IMR-90 (cell line): ENCODE measurements at regions not wholly inside any gene's neighbourhood (a gene's known extent, or its start where the extent isn't known, plus 50 kb on each side); places are given as distances from the start of the nearest gene placed in this dataset.

Experiments used
- ATAC-seq: fragments of 200-7000 bp; cut with Tn5 transposase; 2 replicates; pipeline ENCODE4 v1.9.1; 2020; ENCODE audit warnings: low read depth, mild to moderate bottlenecking, moderate library complexity
- BruUV-seq: library from RNA; stranded (reverse); fragments of 400-500 nt; replicated peaks from 2 replicates; lab custom pipeline; 2021; lab: Mats Ljungman, UMichigan
- CTCF ChIA-PET: fragments of 300-600 bp; formaldehyde crosslinking; extraction: SDS; loops from one replicate; lab custom pipeline; 2021; ENCODE audit warnings: antibody characterized with exemption; lab: Yijun Ruan, JAX
- POLR2A ChIA-PET: fragments of 300-600 bp; sonication (Branson Sonifier 250); formaldehyde crosslinking; loops from one replicate; lab custom pipeline; 2022; ENCODE audit warnings: antibody characterized with exemption; ENCODE audit not compliant: unreplicated experiment; lab: Charles Lee
- DNase-seq: peaks from one replicate; pipeline ENCODE4 v3.0.0; 2013
- H2AFZ ChIP-seq: replicated peaks from 2 replicates; pipeline ENCODE3; 2013; ENCODE audit warnings: low read length, mild to moderate bottlenecking; ENCODE audit not compliant: poor library complexity
- H2AK5ac ChIP-seq: 2 replicates; pipeline ENCODE4 v1.6.1; 2013; ENCODE audit warnings: low read depth, low read length, inconsistent platforms
- H2AK9ac ChIP-seq: replicated peaks from 2 replicates; pipeline ENCODE3; 2013; ENCODE audit warnings: mild to moderate bottlenecking, low read depth, low read length, moderate library complexity; ENCODE audit not compliant: poor library complexity
- H2BK120ac ChIP-seq: 2 replicates; pipeline ENCODE4 v1.6.1; 2013; ENCODE audit warnings: low read depth, low read length, inconsistent platforms
- H2BK15ac ChIP-seq: 3 replicates; pipeline ENCODE4 v1.6.1; 2013; ENCODE audit warnings: low read depth, low read length, inconsistent platforms
- H2BK20ac ChIP-seq: 2 replicates; pipeline ENCODE4 v1.6.1; 2013; ENCODE audit warnings: low read depth, mild to moderate bottlenecking, inconsistent platforms, low read length, moderate library complexity
- H2BK5ac ChIP-seq: 2 replicates; pipeline ENCODE4 v1.6.1; 2013; ENCODE audit warnings: mild to moderate bottlenecking, low read depth, low read length, inconsistent platforms; ENCODE audit not compliant: poor library complexity, severe bottlenecking
- H3K14ac ChIP-seq: replicated peaks from 2 replicates; pipeline ENCODE4 v1.6.1; 2013; ENCODE audit warnings: low read depth, low read length, inconsistent platforms
- H3K18ac ChIP-seq: 2 replicates; pipeline ENCODE4 v1.6.1; 2013; ENCODE audit warnings: low read depth, low read length, control low read depth
- H3K23ac ChIP-seq: 2 replicates; pipeline ENCODE4 v1.6.1; 2013; ENCODE audit warnings: low read depth, low read length, inconsistent platforms
- H3K27ac ChIP-seq: 2 replicates; pipeline ENCODE4 v1.5.1; 2013; ENCODE audit warnings: mild to moderate bottlenecking, control low read depth, low read length; ENCODE audit not compliant: insufficient read depth
- H3K27me3 ChIP-seq: 2 replicates; pipeline ENCODE4 v1.6.1; 2013; ENCODE audit warnings: low read length; ENCODE audit not compliant: control insufficient read depth, insufficient read depth
- H3K36me3 ChIP-seq: 2 replicates; pipeline ENCODE4 v1.6.1; 2013; ENCODE audit warnings: low read length, mixed read lengths; ENCODE audit not compliant: control insufficient read depth, insufficient read depth
- H3K4ac ChIP-seq: 2 replicates; pipeline ENCODE4 v1.6.1; 2013; ENCODE audit warnings: low read depth, low read length, inconsistent platforms
- H3K4me1 ChIP-seq: 2 replicates; pipeline ENCODE4 v1.6.1; 2013; ENCODE audit warnings: low read length, mixed read lengths; ENCODE audit not compliant: control insufficient read depth, insufficient read depth
- H3K4me2 ChIP-seq: 2 replicates; pipeline ENCODE4 v1.6.1; 2013; ENCODE audit warnings: low read depth, mild to moderate bottlenecking, control low read depth, low read length, moderate library complexity
- H3K4me3 ChIP-seq: 2 replicates; pipeline ENCODE4 v1.5.1; 2013; ENCODE audit warnings: low read depth, mild to moderate bottlenecking, control low read depth, low read length, moderate library complexity; ENCODE audit not compliant: insufficient read depth
- H3K56ac ChIP-seq: 2 replicates; pipeline ENCODE4 v1.6.1; 2013; ENCODE audit warnings: low read length, inconsistent platforms; ENCODE audit not compliant: insufficient read depth; ENCODE audit errors: extremely low read depth
- H3K79me1 ChIP-seq, 2 experiments: 2 replicates each; pipeline ENCODE4 v1.6.1; 2013; ENCODE audit warnings: low read length in 2 of 2, inconsistent platforms in 1 of 2, low read depth in 1 of 2
- H3K9ac ChIP-seq: 2 replicates; pipeline ENCODE4 v1.6.1; 2013; ENCODE audit warnings: low read depth, low read length, control low read depth
- H3K9me1 ChIP-seq: 2 replicates; pipeline ENCODE4 v1.6.1; 2013; ENCODE audit warnings: low read length, inconsistent platforms; ENCODE audit not compliant: insufficient read depth
- H3K9me3 ChIP-seq: 2 replicates; pipeline ENCODE4 v1.6.1; 2013; ENCODE audit warnings: low read length; ENCODE audit not compliant: control insufficient read depth, insufficient read depth
- H4K20me1 ChIP-seq: 2 replicates; pipeline ENCODE4 v1.6.1; 2013; ENCODE audit warnings: low read length, inconsistent platforms; ENCODE audit not compliant: insufficient read depth
- H4K5ac ChIP-seq: 2 replicates; pipeline ENCODE4 v1.6.1; 2013; ENCODE audit warnings: mild to moderate bottlenecking, low read depth, low read length, control low read depth
- H4K8ac ChIP-seq, 2 experiments: 2 replicates each; pipeline ENCODE4 v1.6.1; 2013; ENCODE audit warnings: low read depth in 2 of 2, low read length in 2 of 2, control low read depth in 1 of 2, inconsistent platforms in 1 of 2
- H4K91ac ChIP-seq: 2 replicates; pipeline ENCODE4 v1.6.1; 2013; ENCODE audit warnings: low read depth, low read length, inconsistent platforms; ENCODE audit not compliant: insufficient read depth
- CTCF ChIP-seq: conservative IDR thresholded peaks from 2 replicates; pipeline ENCODE4 v1.5.1; 2012; ENCODE audit warnings: mild to moderate bottlenecking, low read depth, low read length, improper control_type of control experiment
- MAFK ChIP-seq: IDR thresholded peaks from 2 replicates; pipeline ENCODE4 v1.6.1; 2012; ENCODE audit warnings: low read depth, low read length, improper control_type of control experiment
- POLR2A ChIP-seq: IDR thresholded peaks from 2 replicates; pipeline ENCODE4 v1.6.1; 2012; ENCODE audit warnings: mild to moderate bottlenecking, low read depth, low read length
- RFX5 ChIP-seq: IDR thresholded peaks from 2 replicates; pipeline ENCODE4 v1.8.0; 2012; ENCODE audit warnings: low read depth, mild to moderate bottlenecking, low read length, moderate library complexity
- WGBS, 2 experiments: methylation state at CpG; one replicate each; pipeline versions ENCODE4 v1.1.5 to v1.1.7; 2013; ENCODE audit warnings: missing lambda C conversion rate in 2 of 2; ENCODE audit not compliant: insufficient read length in 1 of 2; ENCODE audit errors: extremely low coverage in 2 of 2; 5-methylcytosine and 5-hydroxymethylcytosine counted together
- dilution Hi-C: fragments of 300-500 bp; cut with HindIII; formaldehyde crosslinking; loops from one replicate; pipeline ENCODE4 v1.14.3; 2018; ENCODE audit warnings: low sequenced_read_pairs; ENCODE audit not compliant: unreplicated experiment
- in situ Hi-C: fragments of 300-500 bp; cut with MboI; formaldehyde crosslinking; loops from 3 replicates; pipeline ENCODE4 v1.14.3; 2019; ENCODE audit warnings: low sequenced_read_pairs, inconsistent platforms, mixed read lengths
- intact Hi-C: fragments of 100-400 bp; cut with micrococcal nuclease; formaldehyde crosslinking; loops from 2 replicates; pipeline ENCODE4 v1.10.0; 2022
- TF ChIP-seq, protein P1 (sequence below): fragments of 150-350 bp; IDR thresholded peaks from 2 replicates; pipeline ENCODE4 v1.6.1; 2017; ENCODE audit warnings: mild to moderate bottlenecking, antibody characterized with exemption, low read length, low read depth

- Histone ChIP-seq H2AFZ (no peak overlapping the region), H3K4me1 (no peaks in the 10 kb centered on the region), H3K9me1 (no peaks in the 10 kb centered on the region), H4K8ac (no peak overlapping the region), H2BK5ac (no peak overlapping the region), H3K27ac (no peak overlapping the region), H2BK20ac (no peak overlapping the region), H2AK5ac (no peak overlapping the region), H2AK9ac (no peak overlapping the region), H3K9ac (no peak overlapping the region), H4K5ac (no peak overlapping the region), H4K91ac (no peak overlapping the region), H3K4me2 (no peak overlapping the region), H2BK15ac (no peak overlapping the region), H3K14ac (no peak overlapping the region), H3K56ac (no peak overlapping the region), H3K4me3 (no peak overlapping the region), H4K20me1 (no peaks in the 10 kb centered on the region), H3K18ac (no peak overlapping the region), H3K27me3 (no peaks in the 10 kb centered on the region), H2BK120ac (no peak overlapping the region), H3K36me3 (no peaks in the 10 kb centered on the region), H3K79me1 (no peaks in the 10 kb centered on the region), H3K4ac (no peak overlapping the region), H3K9me3 (no peaks in the 10 kb centered on the region), H3K23ac (no peak overlapping the region)
- ATAC-seq = no peak
- BruUV-seq = no TSS peak
- TF ChIP-seq MAFK = peak; percentile 46; the same call in 1 of the 2 replicates
- TF ChIP-seq POLR2A = no peak
- TF ChIP-seq CTCF = no peak
- TF ChIP-seq, protein P1, sequence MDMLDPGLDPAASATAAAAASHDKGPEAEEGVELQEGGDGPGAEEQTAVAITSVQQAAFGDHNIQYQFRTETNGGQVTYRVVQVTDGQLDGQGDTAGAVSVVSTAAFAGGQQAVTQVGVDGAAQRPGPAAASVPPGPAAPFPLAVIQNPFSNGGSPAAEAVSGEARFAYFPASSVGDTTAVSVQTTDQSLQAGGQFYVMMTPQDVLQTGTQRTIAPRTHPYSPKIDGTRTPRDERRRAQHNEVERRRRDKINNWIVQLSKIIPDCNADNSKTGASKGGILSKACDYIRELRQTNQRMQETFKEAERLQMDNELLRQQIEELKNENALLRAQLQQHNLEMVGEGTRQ = no peak
- TF ChIP-seq RFX5 = no peak
- ChIA-PET POLR2A (no interaction called here), CTCF (no interaction called here)
- no peak for DNase-seq
- intact Hi-C loops (no loop called here), dilution Hi-C loops (no loop called here), in situ Hi-C loops (no loop called here)
- no CpG with 5 or more reads among the region's 3 CpGs for WGBS, 2 experiments
Measured at GRCh38 chr11:37999171-37999570, 1401.1 kb upstream of the RAG2 start.
